ENCODE measurements at regions not wholly inside any gene's neighbourhood (a gene's known extent, or its start where the extent isn't known, plus 50 kb on each side); places are given as distances from the start of the nearest gene placed in this dataset.

GRCh38 chr3:159872374-159873109 is 116.1 kb upstream of the IL12A start:
- Histone ChIP-seq H3K27ac (ENCODE audit: low read depth in 1 of 2, low read length in 1 of 2) (peak overlapping the region; percentile 74 to 84), H3K4me1 (ENCODE audit: control insufficient read depth in 5 of 5, insufficient read depth in 5 of 5, low read length in 5 of 5) (peaks cover 0 to 18% (median 9%) of the 10 kb centered on the region in 5 donors), H3K9me3 (ENCODE audit: control insufficient read depth in 4 of 4, insufficient read depth in 3 of 4, low read length in 3 of 4) (no peaks in the 10 kb centered on the region), H3K9ac (ENCODE audit: insufficient read depth in 1 of 2, low read length in 2 of 2) (no peak overlapping the region), H3K27me3 (ENCODE audit: control insufficient read depth in 3 of 3, insufficient read depth in 3 of 3, low read length in 2 of 3) (peaks cover 0 to 3% (median 3%) of the 10 kb centered on the region in 3 donors), H3K36me3 (ENCODE audit: control insufficient read depth in 4 of 4, insufficient read depth in 4 of 4, low read length in 4 of 4) (no peaks in the 10 kb centered on the region), H3K4me3 (no peak overlapping the region)
- ATAC-seq (ENCODE audit: insufficient read depth, low FRiP score) (peak; percentile 59), DNase-seq (no peak)
- WGBS, 2 donors, result 43 to 46% methylated on average over 3 of the region's 3 CpGs
- TF ChIP-seq CTCF (IDR thresholded peaks at IDR 0.05; ENCODE audit: control extremely low read depth, extremely low read depth), result no peak

GRCh38 chr3:159875116-159875515 is 113.5 kb upstream of the IL12A start:
- Histone ChIP-seq H3K9ac (ENCODE audit: insufficient read depth in 1 of 2, low read length in 2 of 2) (no peak overlapping the region), H3K4me1 (ENCODE audit: control insufficient read depth in 5 of 5, insufficient read depth in 5 of 5, low read length in 5 of 5) (peaks cover 0 to 28% (median 9%) of the 10 kb centered on the region in 5 donors), H3K9me3 (ENCODE audit: control insufficient read depth in 4 of 4, insufficient read depth in 3 of 4, low read length in 3 of 4) (no peaks in the 10 kb centered on the region), H3K4me3 (no peak overlapping the region), H3K36me3 (ENCODE audit: control insufficient read depth in 4 of 4, insufficient read depth in 4 of 4, low read length in 4 of 4) (no peaks in the 10 kb centered on the region), H3K27me3 (ENCODE audit: control insufficient read depth in 3 of 3, insufficient read depth in 3 of 3, low read length in 2 of 3) (peaks cover 0 to 10% (median 3%) of the 10 kb centered on the region in 3 donors), H3K27ac (ENCODE audit: low read depth in 1 of 2, low read length in 1 of 2) (no peak overlapping the region)
- TF ChIP-seq CTCF (IDR thresholded peaks at IDR 0.05; ENCODE audit: control extremely low read depth, extremely low read depth), result no peak
- ATAC-seq (ENCODE audit: insufficient read depth, low FRiP score), result no peak
- peak in 2 of 3 donors; percentile 79 to 84 for DNase-seq

GRCh38 chr3:159877924-159878323 is 110.7 kb upstream of the IL12A start:
- WGBS, 2 donors, result 91 to 94% methylated on average over 5 of the region's 5 CpGs
- no peaks in the 10 kb centered on the region for H3K9me3 ChIP-seq (ENCODE audit: control insufficient read depth in 4 of 4, insufficient read depth in 3 of 4, low read length in 3 of 4)
- no peak for ATAC-seq (ENCODE audit: insufficient read depth, low FRiP score)

More at GRCh38 chr3:159877924-159878323, 110.7 kb upstream of the IL12A start:
- no peaks in the 10 kb centered on the region for H3K36me3 ChIP-seq (ENCODE audit: control insufficient read depth in 4 of 4, insufficient read depth in 4 of 4, low read length in 4 of 4)
- DNase-seq, result no peak
- H3K4me1 ChIP-seq (ENCODE audit: control insufficient read depth in 5 of 5, insufficient read depth in 5 of 5, low read length in 5 of 5), result peaks cover 8 to 35% (median 9%) of the 10 kb centered on the region in 5 donors
- TF ChIP-seq CTCF (IDR thresholded peaks at IDR 0.05; ENCODE audit: control extremely low read depth, extremely low read depth), result no peak
- peak overlapping the region in 1 of 2 donors; percentile 51 for H3K27ac ChIP-seq (ENCODE audit: low read depth in 1 of 2, low read length in 1 of 2)
- no peak overlapping the region for H3K9ac ChIP-seq (ENCODE audit: insufficient read depth in 1 of 2, low read length in 2 of 2)
- peaks cover 0 to 12% (median 5%) of the 10 kb centered on the region in 3 donors for H3K27me3 ChIP-seq (ENCODE audit: control insufficient read depth in 3 of 3, insufficient read depth in 3 of 3, low read length in 2 of 3)
- H3K4me3 ChIP-seq, result no peak overlapping the region
